Mesenchymal stem cell (in vitro differentiated cells and primary cell): ENCODE measurements at regions not wholly inside any gene's neighbourhood (a gene's known extent, or its start where the extent isn't known, plus 50 kb on each side); places are given as distances from the start of the nearest gene placed in this dataset.

Experiments
- DNase-seq: peaks from one replicate; pipeline ENCODE4 v3.0.0-alpha.2; 2013
- H2AFZ ChIP-seq: one replicate; pipeline ENCODE4 v1.6.1; 2013; ENCODE audit warnings: low read depth, mild to moderate bottlenecking, control low read depth, inconsistent platforms, low read length, moderate library complexity
- H2AK5ac ChIP-seq: 2 replicates; pipeline ENCODE4 v1.6.1; 2013; ENCODE audit warnings: low read length, moderate library complexity, mild to moderate bottlenecking, inconsistent platforms; ENCODE audit not compliant: severe bottlenecking
- H2BK120ac ChIP-seq: one replicate; pipeline ENCODE4 v1.6.1; 2013; ENCODE audit warnings: low read depth, mild to moderate bottlenecking, inconsistent platforms, low read length, moderate library complexity
- H2BK12ac ChIP-seq, 2 experiments: one replicate each; pipeline ENCODE4 v1.6.1; 2013; ENCODE audit warnings: inconsistent platforms in 2 of 2, low read length in 2 of 2, mild to moderate bottlenecking in 2 of 2, moderate library complexity in 2 of 2, control low read depth in 1 of 2
- H2BK15ac ChIP-seq: one replicate; pipeline ENCODE4 v1.6.1; 2013; ENCODE audit warnings: mild to moderate bottlenecking, low read depth, inconsistent platforms; ENCODE audit not compliant: poor library complexity, severe bottlenecking
- H2BK5ac ChIP-seq: 2 replicates; pipeline ENCODE4 v1.6.1; 2013; ENCODE audit warnings: low read depth, mild to moderate bottlenecking, low read length, control low read depth, inconsistent platforms; ENCODE audit not compliant: poor library complexity, severe bottlenecking
- H3K14ac ChIP-seq, 2 experiments: one replicate each; pipeline ENCODE4 v1.6.1; 2013; ENCODE audit warnings: inconsistent platforms in 2 of 2, low read length in 2 of 2, control low read depth in 1 of 2, mild to moderate bottlenecking in 1 of 2, moderate library complexity in 1 of 2
- H3K18ac ChIP-seq, 2 experiments: one replicate each; pipeline ENCODE4 v1.6.1; 2013; ENCODE audit warnings: inconsistent platforms in 2 of 2, low read length in 2 of 2, control low read depth in 1 of 2, low read depth in 1 of 2, mild to moderate bottlenecking in 1 of 2
- H3K23ac ChIP-seq, 2 experiments: one replicate each; pipeline ENCODE4 v1.6.1; 2013; ENCODE audit warnings: inconsistent platforms in 2 of 2, low read length in 2 of 2, mild to moderate bottlenecking in 2 of 2, moderate library complexity in 2 of 2, control low read depth in 1 of 2
- H3K27ac ChIP-seq: 2 replicates; pipeline ENCODE4 v1.5.1; 2013; ENCODE audit warnings: mild to moderate bottlenecking, moderate library complexity, low read length, control low read depth, inconsistent platforms; ENCODE audit not compliant: poor library complexity, severe bottlenecking
- H3K27me3 ChIP-seq, 2 experiments: 2 replicates each; pipeline versions ENCODE4 v1.6.1 to v1.7.0; 2013; ENCODE audit warnings: low read length in 2 of 2, mild to moderate bottlenecking in 2 of 2, moderate library complexity in 2 of 2, control low read depth in 1 of 2, inconsistent platforms in 1 of 2; ENCODE audit not compliant: control insufficient read depth in 1 of 2, insufficient read depth in 1 of 2
- H3K36me3 ChIP-seq, 2 experiments: 2 replicates each; pipeline versions ENCODE4 v1.6.1 to v1.7.0; 2013; ENCODE audit warnings: low read length in 2 of 2, control low read depth in 1 of 2, inconsistent platforms in 1 of 2, low read depth in 1 of 2, mild to moderate bottlenecking in 1 of 2; ENCODE audit not compliant: insufficient read depth in 2 of 2, control insufficient read depth in 1 of 2
- H3K4ac ChIP-seq, 2 experiments: one replicate each; pipeline ENCODE4 v1.6.1; 2013; ENCODE audit warnings: inconsistent platforms in 2 of 2, low read length in 2 of 2, mild to moderate bottlenecking in 2 of 2, moderate library complexity in 2 of 2, control low read depth in 1 of 2, low read depth in 1 of 2
- H3K4me1 ChIP-seq: 2 replicates; pipeline ENCODE4 v1.6.1; 2013; ENCODE audit warnings: low read depth, low read length, control low read depth; ENCODE audit not compliant: control insufficient read depth, insufficient read depth
- H3K4me2 ChIP-seq: 2 replicates; pipeline ENCODE4 v1.6.1; 2013; ENCODE audit warnings: low read length, mild to moderate bottlenecking, inconsistent platforms; ENCODE audit not compliant: poor library complexity, severe bottlenecking
- H3K4me3 ChIP-seq, 2 experiments: 2 replicates each; pipeline versions ENCODE4 v1.5.1 to v1.7.0; 2013; ENCODE audit warnings: low read length in 2 of 2, mild to moderate bottlenecking in 2 of 2, control low read depth in 1 of 2, low read depth in 1 of 2; ENCODE audit not compliant: insufficient read depth in 1 of 2
- H3K79me1 ChIP-seq: replicated peaks from 2 replicates; pipeline ENCODE4 v1.6.1; 2013; ENCODE audit warnings: mild to moderate bottlenecking, control low read depth, low read length, inconsistent platforms; ENCODE audit not compliant: poor library complexity, severe bottlenecking
- H3K9ac ChIP-seq: 2 replicates; pipeline ENCODE4 v1.7.0; 2013; ENCODE audit warnings: mild to moderate bottlenecking, low read length, moderate library complexity
- H3K9me3 ChIP-seq: 2 replicates; pipeline ENCODE4 v1.7.0; 2013; ENCODE audit warnings: mild to moderate bottlenecking, low read length; ENCODE audit not compliant: control insufficient read depth
- H4K8ac ChIP-seq: one replicate; pipeline ENCODE4 v1.6.1; 2013; ENCODE audit warnings: inconsistent platforms, mild to moderate bottlenecking, low read length, moderate library complexity
- H4K91ac ChIP-seq: one replicate; pipeline ENCODE4 v1.6.1; 2013; ENCODE audit warnings: mild to moderate bottlenecking, low read length, inconsistent platforms
- WGBS: methylation state at CpG from one replicate; pipeline ENCODE4 v1.1.7; 2013; ENCODE audit warnings: mixed read lengths; 5-methylcytosine and 5-hydroxymethylcytosine counted together

- H2BK120ac ChIP-seq = no peak overlapping the region
- peaks cover 3% of the 10 kb centered on the region for H3K4me1 ChIP-seq
- no peaks in the 10 kb centered on the region for H3K27me3 ChIP-seq
- H3K18ac ChIP-seq = no peak overlapping the region
- no peak overlapping the region for H2BK12ac ChIP-seq
- no peak overlapping the region for H3K4ac ChIP-seq
- H2BK15ac ChIP-seq = no peak overlapping the region
- no peak overlapping the region for H4K8ac ChIP-seq
- no peaks in the 10 kb centered on the region for H3K9me3 ChIP-seq
- H2AK5ac ChIP-seq = no peak overlapping the region
- H3K14ac ChIP-seq = no peak overlapping the region
- H3K79me1 ChIP-seq = no peaks in the 10 kb centered on the region
- H3K36me3 ChIP-seq = no peaks in the 10 kb centered on the region
- H3K4me2 ChIP-seq = no peak overlapping the region
- H3K27ac ChIP-seq = no peak overlapping the region
- no CpG with 5 or more reads among the region's 2 CpGs for WGBS
- DNase-seq = no peak
- H2BK5ac ChIP-seq = no peak overlapping the region
- no peak overlapping the region for H3K4me3 ChIP-seq
- H4K91ac ChIP-seq = no peak overlapping the region
- no peak overlapping the region for H2AFZ ChIP-seq
- no peak overlapping the region for H3K23ac ChIP-seq
- no peak overlapping the region for H3K9ac ChIP-seq
These were observed 145.6 kb downstream of the LURAP1L start for GRCh38 chr9:12920437-12920836.

- H3K9me3 ChIP-seq = no peaks in the 10 kb centered on the region
- no peaks in the 10 kb centered on the region for H3K79me1 ChIP-seq
- DNase-seq = no peak
- no peaks in the 10 kb centered on the region for H3K27me3 ChIP-seq
- no peak overlapping the region for H3K9ac ChIP-seq
- no peak overlapping the region for H3K27ac ChIP-seq
- H3K4me3 ChIP-seq = no peak overlapping the region
- no peak overlapping the region for H2BK120ac ChIP-seq
- H4K91ac ChIP-seq = no peak overlapping the region
- H2AK5ac ChIP-seq = no peak overlapping the region
- H3K18ac ChIP-seq = no peak overlapping the region
- no peak overlapping the region for H2AFZ ChIP-seq
- H2BK5ac ChIP-seq = no peak overlapping the region
- no peak overlapping the region for H3K4me2 ChIP-seq
- WGBS = 100% methylated on average over 2 of the region's 3 CpGs
- H3K4ac ChIP-seq = no peak overlapping the region
- no peak overlapping the region for H4K8ac ChIP-seq
- no peak overlapping the region for H2BK12ac ChIP-seq
- H3K36me3 ChIP-seq = no peaks in the 10 kb centered on the region
- H3K14ac ChIP-seq = no peak overlapping the region
- H3K23ac ChIP-seq = no peak overlapping the region
- H2BK15ac ChIP-seq = no peak overlapping the region
- peaks cover 3% of the 10 kb centered on the region for H3K4me1 ChIP-seq
These were observed 146.8 kb downstream of the LURAP1L start for GRCh38 chr9:12921621-12922020.

DNA sequence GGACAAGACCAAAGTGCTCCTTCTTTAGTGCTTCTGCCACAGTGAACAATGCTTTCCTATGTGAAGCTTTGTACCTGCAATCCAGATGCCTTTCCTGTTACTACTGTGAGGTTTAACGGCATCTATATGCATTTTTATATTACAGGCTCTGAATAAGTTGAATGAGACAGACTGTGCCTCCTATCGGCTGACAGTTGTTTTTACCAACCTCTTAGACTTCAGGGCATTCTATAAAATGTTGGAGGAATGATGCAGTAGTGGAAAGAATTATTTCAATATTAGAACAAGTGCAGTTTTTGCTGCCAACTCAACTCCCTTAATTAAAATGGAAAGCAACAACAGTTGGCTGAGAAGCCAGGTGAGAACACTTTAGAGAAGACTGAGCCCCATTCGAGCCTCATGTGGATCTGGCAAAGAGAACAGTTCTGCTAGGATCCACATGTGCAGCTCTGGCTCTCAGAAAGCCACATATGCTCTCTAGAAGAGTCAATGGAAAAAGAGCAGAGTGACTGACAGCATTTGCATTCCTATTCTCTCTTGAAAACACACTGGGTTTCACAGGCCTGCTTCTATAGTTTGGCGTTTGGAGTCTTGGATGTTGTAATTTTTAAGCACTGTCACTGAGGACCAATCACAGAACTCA is 147.5 kb downstream of the LURAP1L start:
- no peak overlapping the region for H2BK5ac ChIP-seq
- no peak overlapping the region for H2AK5ac ChIP-seq
- DNase-seq = no peak
- H3K27me3 ChIP-seq = no peaks in the 10 kb centered on the region
- no peak overlapping the region for H3K9ac ChIP-seq
- no peak overlapping the region for H4K91ac ChIP-seq
- peaks cover 3% of the 10 kb centered on the region for H3K4me1 ChIP-seq
- no peak overlapping the region for H3K14ac ChIP-seq
- H2BK120ac ChIP-seq = no peak overlapping the region
- H3K4me3 ChIP-seq = no peak overlapping the region
- H3K27ac ChIP-seq = no peak overlapping the region
- no peak overlapping the region for H4K8ac ChIP-seq
- H3K79me1 ChIP-seq = no peaks in the 10 kb centered on the region
- no peak overlapping the region for H2AFZ ChIP-seq
- no peak overlapping the region for H2BK15ac ChIP-seq
- no peak overlapping the region for H2BK12ac ChIP-seq
- H3K4me2 ChIP-seq = no peak overlapping the region
- no peaks in the 10 kb centered on the region for H3K9me3 ChIP-seq
- no peak overlapping the region for H3K18ac ChIP-seq
- 89% methylated on average over 4 of the region's 4 CpGs for WGBS
- no peaks in the 10 kb centered on the region for H3K36me3 ChIP-seq
- H3K4ac ChIP-seq = peak overlapping the region in 1 of 2 experiments; percentile 39
- no peak overlapping the region for H3K23ac ChIP-seq

DNA sequence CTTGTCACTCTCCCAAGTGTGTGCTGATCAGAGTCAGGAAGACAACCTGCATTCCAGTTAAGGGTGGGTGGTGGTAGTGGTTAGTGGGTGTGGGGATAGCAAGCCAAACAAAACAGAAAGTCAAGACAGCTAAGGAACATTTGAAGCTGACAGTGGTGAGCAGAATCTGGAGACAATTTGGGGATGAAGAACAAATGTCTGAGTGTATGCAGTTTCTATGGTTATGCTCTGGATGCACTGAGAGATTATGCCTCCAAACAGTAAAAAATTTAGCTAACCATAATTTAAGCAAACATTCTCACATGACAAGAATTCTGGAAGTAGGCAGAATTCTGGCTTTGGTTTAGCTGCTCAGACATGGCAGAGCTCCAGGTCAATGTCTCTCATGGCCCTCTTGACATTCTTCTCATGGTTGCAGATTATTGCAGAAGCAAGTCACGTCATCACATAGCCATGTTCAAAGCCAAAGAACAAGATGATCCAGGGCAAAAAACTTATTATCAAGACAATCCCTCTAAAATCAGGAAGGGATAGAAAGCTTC is 148.7 kb downstream of the LURAP1L start:
- peak overlapping the region; percentile 73 for H4K91ac ChIP-seq
- H3K4ac ChIP-seq = peak overlapping the region in 1 of 2 experiments; percentile 92
- H3K23ac ChIP-seq = no peak overlapping the region
- no peaks in the 10 kb centered on the region for H3K36me3 ChIP-seq
- no peaks in the 10 kb centered on the region for H3K79me1 ChIP-seq
- peak; percentile 88 for DNase-seq
- no peak overlapping the region for H2AFZ ChIP-seq
- H3K9ac ChIP-seq = peak overlapping the region; percentile 54
- WGBS = 32% methylated on average over 1 of the region's 1 CpG
- H3K27ac ChIP-seq = no peak overlapping the region
- H2AK5ac ChIP-seq = no peak overlapping the region
- peak overlapping the region in 1 of 2 experiments; percentile 99 for H3K14ac ChIP-seq
- peaks cover 3% of the 10 kb centered on the region for H3K4me1 ChIP-seq
- H2BK120ac ChIP-seq = peak overlapping the region; percentile 27
- no peaks in the 10 kb centered on the region for H3K9me3 ChIP-seq
- no peak overlapping the region for H3K4me2 ChIP-seq
- H3K4me3 ChIP-seq = no peak overlapping the region
- H3K27me3 ChIP-seq = no peaks in the 10 kb centered on the region
- H2BK15ac ChIP-seq = no peak overlapping the region
- H2BK5ac ChIP-seq = no peak overlapping the region
- H2BK12ac ChIP-seq = peak overlapping the region in 1 of 2 experiments; percentile 77
- H4K8ac ChIP-seq = peak overlapping the region; percentile 45
- H3K18ac ChIP-seq = peak overlapping the region; percentile 52 to 88
